ENCODE measurements at regions not wholly inside any gene's neighbourhood (a gene's known extent, or its start where the extent isn't known, plus 50 kb on each side); places are given as distances from the start of the nearest gene placed in this dataset.

DNA sequence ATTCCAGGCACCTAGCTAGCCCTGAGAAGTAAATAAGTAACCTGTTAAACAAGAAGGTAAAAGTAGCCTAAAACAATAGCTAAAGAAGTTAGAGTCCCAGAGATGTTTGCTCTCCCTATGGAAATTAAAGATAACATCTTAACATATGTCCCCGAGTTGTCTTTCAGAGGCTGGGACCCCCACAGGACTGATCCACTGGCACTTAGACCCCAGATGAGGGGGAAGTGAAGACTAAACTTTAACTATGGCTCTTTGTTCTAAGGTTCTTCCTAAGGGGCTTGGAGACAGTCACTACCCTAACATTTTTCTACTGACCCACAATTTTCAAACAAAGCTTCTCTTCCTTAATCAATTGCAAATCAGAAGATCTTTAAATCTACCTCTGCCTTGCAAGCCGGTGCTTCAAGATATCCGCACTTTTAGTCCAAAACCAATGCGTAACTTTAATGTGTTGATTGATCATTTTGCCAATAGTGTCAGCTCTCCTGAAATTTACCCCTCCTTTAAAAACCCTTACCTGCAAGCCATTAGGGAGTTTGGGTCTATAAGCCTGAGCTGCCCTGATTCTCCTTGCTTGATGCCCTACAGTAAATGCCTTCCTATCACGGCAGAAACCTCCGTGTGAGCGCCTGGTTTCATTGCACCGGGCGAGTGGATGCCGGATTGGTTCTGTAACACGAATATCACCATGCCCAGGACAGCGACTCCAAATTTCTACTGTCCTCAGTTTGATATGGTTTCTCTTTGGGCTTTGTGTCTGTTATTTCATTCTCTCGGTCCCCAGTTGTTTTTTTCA, 404.4 kb downstream of the SIPA1L2 start:
- DNase-seq = no peak

DNA sequence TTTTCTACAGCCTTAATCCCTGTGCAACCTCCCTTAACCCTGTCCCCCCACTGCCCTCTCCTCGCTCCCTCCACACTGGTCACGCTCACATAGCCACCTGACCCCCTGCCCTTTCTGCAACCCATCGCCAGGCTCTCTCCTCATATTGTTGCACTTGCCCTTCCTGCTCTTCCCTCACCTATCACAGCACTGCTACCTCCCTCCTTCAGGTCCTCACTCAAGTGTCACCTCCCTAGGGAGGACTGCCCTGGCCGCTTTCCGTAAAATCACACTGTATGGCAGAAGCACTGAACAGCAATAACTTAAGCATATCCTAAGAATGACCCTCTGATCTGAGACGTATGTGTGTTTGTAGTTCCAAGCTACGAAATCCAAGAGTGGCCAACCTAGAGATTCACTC, 406.0 kb downstream of the SIPA1L2 start:
- DNase-seq = no peak

- no peak for DNase-seq
Observed at GRCh38 chr1:232223183-232223708, 406.7 kb downstream of the SIPA1L2 start.

- no peak for DNase-seq
Observed at GRCh38 chr1:232222614-232223013, 407.3 kb downstream of the SIPA1L2 start.

DNA sequence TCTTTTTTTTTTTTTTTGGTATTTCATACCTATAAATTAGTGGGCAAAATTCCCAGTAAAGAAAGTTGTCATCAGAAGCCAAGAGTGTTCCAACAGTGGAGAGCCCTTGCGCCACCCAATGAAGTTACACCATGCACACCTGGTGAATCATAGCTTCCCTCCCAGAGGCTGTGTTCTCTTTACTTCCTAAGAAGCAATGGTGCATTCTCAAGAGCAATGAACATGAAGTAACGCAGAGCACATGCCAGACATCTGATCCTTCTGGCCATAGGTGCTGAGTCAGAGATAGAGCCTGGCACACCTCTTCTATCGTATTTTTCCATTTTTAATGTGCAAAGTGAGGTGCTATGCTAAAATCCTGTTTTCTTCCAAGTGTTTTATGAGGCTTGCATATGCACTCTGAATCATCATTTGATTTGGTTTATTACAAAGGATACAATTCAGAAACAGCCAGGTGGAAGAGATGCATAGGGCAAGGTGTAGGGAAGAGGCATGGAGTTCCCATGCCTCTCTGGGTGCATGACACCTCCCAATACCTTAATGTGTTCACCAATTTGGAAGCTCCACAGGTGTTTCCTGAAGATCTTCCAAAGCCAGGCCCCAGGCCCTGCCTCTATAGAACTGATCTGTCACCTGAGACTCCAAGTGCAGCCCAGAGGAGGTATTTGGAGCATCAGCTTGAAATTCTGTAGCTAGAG, 408.0 kb downstream of the SIPA1L2 start:
- DNase-seq = no peak

DNA sequence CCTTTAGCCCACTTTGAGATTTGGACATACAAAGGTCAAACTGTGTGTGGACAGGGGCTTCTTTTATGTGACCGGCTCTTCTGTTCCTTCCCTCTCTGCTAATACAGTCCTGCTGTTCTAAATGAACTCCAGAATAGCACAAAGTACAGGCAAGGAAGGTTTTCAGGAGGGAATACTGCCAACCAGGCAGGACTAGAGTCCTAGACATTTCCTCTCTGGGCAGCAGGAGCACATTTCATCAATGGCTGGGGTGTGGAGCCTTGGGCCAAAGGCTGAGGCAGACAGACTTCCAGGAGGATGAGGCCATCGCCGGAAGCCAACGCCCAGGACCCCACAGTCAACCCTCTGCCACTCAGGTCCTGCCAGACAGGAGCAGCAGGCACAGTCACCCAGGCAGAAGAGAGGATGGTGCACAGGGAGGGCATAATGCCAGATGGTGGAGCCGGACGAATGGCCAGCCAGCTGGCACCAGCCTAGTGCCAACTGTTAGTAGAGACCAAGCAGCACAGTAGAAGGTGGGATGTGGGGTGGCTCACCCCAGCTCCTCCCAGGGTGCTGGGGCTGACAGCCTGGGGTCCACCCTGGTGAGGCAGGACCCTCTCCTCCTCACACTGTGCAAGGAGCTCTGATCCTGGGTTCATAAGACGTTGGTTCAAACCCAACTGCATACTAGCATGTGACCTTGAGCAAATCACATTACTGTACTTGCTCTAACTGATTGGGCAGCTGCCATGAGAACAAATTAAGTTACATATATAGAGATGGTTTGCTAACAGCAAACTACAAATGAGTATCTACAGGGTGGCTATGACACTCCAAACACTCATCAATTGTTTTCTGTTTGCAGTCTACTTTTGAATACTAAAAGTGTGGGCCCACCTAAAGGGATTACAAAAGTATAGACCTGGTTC, 410.7 kb downstream of the SIPA1L2 start:
- no peak for DNase-seq

DNA sequence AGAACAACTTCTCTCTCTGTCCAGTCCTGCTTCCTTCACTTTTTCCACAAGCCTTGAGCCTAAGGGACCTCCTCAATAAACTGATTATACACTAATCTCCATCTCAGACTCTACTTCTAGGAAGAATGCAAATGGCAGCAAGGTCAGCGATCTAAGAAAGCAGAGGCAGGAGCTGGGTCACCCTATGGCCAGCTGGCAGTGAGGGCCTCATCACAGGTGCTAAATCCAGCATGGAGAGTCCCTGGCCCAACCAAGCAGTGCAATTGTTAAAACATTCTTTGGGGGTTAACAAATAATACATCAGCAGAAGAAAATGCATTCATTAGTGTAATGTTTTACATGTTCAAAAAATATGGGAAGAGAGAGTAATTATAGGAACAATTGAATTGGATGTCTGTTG, 416.0 kb downstream of the SIPA1L2 start:
- DNase-seq = no peak

GRCh38 chr1:232212253-232212652, 417.7 kb downstream of the SIPA1L2 start:
- DNase-seq = no peak

DNA sequence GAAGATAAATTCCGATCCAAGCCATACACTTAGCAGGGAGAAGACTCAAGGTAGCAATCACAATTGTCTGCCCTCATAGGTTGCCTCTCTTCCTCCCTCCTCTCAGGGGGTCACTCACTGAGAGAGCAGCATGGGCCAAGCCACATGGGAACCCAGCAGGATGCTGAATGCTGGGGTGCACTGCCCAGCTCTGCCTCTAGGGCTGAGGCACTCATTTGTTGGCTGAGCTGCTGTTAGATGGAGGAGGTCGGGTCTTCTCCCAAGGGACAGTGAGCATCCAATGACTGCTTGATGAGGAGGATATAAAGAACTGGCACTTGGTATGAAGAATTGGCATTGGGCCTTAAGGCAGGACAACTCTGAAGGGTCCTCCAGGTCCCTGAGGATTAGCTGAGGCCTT, 418.8 kb downstream of the SIPA1L2 start:
- DNase-seq = no peak

- no peak for DNase-seq
Observed at GRCh38 chr1:232209357-232209756, 420.6 kb downstream of the SIPA1L2 start.

GRCh38 chr1:232207073-232207866, 422.7 kb downstream of the SIPA1L2 start:
- no peak for DNase-seq

DNA sequence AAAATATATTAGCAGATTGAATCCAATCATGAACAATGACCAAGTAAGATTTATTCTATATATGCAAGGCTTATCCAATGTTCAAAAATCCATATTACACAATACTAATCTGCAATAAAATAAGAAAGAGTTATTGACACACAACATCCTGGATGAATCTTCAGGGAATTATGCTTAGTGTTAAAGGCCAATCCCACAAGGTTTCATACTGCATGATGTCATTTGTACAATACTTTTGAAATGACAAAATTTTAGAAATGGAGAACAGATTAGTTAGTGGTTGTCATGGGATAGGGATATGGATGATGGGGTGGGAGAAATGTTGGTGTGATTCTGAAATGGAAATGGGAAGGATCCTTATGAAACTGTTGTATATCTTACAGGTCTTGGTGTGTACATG, 425.7 kb downstream of the SIPA1L2 start:
- no peak for DNase-seq

DNA sequence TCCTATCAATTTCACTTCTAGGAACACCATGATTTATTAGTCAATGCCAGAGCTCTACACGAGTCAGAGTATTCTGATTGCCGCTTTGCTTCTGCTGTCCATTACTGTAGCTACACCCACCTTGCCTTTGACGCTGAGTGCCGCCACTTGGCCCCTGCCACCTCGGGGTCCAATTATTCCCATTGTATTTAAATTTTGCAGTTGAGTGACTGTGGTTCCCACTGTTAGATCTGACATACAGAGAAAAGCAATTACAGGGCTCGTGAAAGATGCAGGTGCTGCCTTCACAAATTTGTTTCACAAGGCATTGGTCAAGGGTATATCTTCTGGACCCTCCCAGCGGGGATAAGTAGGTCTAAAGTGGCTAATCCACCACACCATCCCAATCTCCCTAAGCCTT, 428.9 kb downstream of the SIPA1L2 start:
- DNase-seq = no peak

- no peak for DNase-seq
Observed at GRCh38 chr1:232196042-232196441, 433.9 kb downstream of the SIPA1L2 start.

GRCh38 chr1:232194424-232194823, 435.5 kb downstream of the SIPA1L2 start:
- no peak for DNase-seq

GRCh38 chr1:232193451-232193783, 436.5 kb downstream of the SIPA1L2 start:
- no peak for DNase-seq

DNA sequence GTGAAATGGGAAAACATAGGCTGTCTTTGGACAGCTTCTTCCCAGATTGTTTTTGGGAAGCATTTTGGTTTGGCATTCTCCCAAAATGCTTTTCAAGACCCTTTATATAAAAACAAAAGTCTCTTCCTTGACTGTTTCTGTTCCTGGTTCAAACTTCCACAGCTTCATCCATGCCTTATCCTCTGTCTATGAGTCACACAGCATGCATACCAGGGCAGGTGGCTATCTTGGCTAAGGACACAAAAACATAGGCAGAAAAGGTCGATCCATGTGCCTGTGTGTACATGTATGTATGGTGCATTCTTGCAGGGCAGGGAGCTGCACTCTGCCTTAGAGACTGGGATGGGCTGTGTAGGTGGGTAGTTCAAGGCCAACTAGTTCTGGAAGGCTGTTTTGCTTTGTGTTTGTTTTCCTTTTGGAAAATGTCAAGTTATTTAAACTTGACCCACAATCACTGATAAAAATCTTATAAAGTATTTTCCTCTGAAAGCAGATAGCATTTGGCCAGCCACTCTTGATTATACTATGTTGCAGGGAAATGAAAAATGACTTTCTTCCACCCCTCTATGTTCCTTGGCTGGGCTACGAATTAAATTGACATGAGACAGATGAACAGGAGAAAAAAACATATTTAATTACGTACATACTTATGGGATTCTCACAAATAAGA, 437.0 kb downstream of the SIPA1L2 start:
- DNase-seq = no peak

- no peak for DNase-seq
Observed at GRCh38 chr1:232191560-232191959, 438.4 kb downstream of the SIPA1L2 start.

DNA sequence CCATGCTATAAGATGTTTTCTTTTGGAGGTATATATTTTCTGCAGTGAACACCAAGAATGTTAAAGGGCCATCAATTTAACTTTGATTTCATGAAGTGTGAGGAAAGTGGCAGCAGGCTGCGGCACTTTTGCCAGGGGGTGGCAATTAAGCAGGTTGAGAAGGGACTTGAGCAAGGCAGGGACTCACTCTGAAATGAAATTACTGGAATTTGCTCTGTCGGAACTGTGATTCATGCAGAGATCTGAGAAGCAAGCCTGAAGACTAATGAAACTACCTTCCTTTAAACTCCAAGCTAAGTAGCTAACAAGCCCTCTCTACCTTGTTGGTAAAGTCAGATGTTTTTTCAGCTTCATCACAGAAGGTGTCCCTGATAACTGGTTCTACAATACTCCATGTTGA, 441.6 kb downstream of the SIPA1L2 start:
- DNase-seq = no peak

DNA sequence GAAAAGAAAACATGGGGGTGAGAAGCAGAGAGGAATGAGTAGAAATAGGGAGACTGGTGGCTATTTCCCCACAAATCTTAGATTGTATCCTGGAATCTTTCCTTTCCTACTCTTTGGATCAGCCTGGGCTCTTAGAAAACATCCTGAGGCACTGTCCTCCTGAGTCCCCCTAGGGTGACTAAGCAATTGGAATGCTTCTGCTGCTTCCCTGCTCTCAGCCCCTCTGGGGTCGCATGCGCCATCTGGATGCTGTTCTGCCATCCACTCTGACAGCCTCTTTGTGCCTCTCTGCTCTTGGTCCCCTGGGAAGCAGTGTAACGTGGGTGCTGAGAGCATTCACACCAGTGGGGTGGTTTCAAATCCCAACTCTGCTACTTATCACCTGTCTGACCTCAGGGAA, 443.0 kb downstream of the SIPA1L2 start:
- DNase-seq = no peak

DNA sequence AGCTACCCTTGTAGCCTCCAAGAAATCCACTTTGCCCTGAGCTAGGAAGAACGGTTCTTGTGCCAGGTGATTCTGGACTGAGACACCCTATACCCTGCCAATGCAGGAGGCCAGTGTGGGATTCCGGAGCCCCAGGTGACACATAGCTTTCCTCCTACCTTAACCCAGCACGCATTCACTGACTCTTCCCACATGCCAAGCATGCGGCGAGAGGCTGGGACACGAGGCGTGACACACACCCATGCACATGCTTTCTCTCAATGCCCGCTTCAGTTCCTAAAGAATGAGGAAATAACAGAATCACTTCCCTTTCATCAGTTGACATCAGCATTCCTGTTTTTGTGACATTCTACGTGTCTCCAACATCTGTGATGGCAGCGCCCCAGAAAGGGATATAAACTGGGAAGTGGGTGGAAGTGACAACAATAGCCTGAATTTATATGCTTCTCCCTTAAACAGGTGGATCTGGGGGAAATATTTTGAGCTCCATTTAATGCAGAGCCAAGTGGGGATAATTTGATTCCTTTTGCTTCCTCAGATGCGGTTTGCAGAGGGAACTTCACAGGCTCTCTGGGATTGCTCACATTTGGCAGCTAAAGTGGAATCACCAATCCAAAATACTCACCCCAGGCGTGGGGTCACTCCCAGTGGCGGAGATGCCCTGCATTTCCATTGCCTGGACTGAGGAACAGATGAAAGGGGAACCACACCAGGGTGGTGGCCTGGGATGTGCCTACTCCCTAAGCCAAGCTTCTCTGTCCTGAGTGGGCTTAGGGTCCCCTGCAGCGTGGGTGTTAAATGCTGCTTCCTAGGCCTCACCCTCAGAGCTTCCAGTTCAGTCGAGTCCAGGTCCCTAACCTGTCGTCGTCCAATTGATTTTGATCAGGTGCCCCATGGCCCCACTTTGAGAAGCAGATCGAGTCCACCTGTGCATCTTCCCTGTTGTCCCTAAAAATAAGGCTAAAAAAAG, 445.1 kb downstream of the SIPA1L2 start:
- no peak for DNase-seq
